ENCODE measurements at regions not wholly inside any gene's neighbourhood (a gene's known extent, or its start where the extent isn't known, plus 50 kb on each side); places are given as distances from the start of the nearest gene placed in this dataset.

GRCh38 chr4:52366191-52366590 lies 292.9 kb downstream of the USP46 start:
- TF ChIP-seq CTCF (IDR thresholded peaks at IDR 0.05; ENCODE audit: control insufficient read depth, extremely low read depth, insufficient read depth): no peak
- H3K4me3 ChIP-seq (ENCODE audit: low read depth, low read length): no peak overlapping the region
- no peak for DNase-seq (ENCODE audit: low read depth)

- H3K4me3 ChIP-seq (ENCODE audit: low read depth, low read length): no peak overlapping the region
- no peak for DNase-seq (ENCODE audit: low read depth)
- no peak for TF ChIP-seq CTCF (IDR thresholded peaks at IDR 0.05; ENCODE audit: control insufficient read depth, extremely low read depth, insufficient read depth)
Observed at GRCh38 chr4:52366621-52367020, 292.5 kb downstream of the USP46 start.

- H3K4me3 ChIP-seq (ENCODE audit: low read depth, low read length): no peak overlapping the region
- no peak for TF ChIP-seq CTCF (IDR thresholded peaks at IDR 0.05; ENCODE audit: control insufficient read depth, extremely low read depth, insufficient read depth)
- no peak for DNase-seq (ENCODE audit: low read depth)
Observed at GRCh38 chr4:52367282-52367830, 291.7 kb downstream of the USP46 start.

GRCh38 chr4:52368895-52369294 lies 290.2 kb downstream of the USP46 start:
- H3K4me3 ChIP-seq (ENCODE audit: low read depth, low read length): no peak overlapping the region
- DNase-seq (ENCODE audit: low read depth): no peak
- TF ChIP-seq CTCF (IDR thresholded peaks at IDR 0.05; ENCODE audit: control insufficient read depth, extremely low read depth, insufficient read depth): no peak

GRCh38 chr4:52369649-52370048 lies 289.5 kb downstream of the USP46 start:
- no peak for DNase-seq (ENCODE audit: low read depth)
- H3K4me3 ChIP-seq (ENCODE audit: low read depth, low read length): no peak overlapping the region
- TF ChIP-seq CTCF (IDR thresholded peaks at IDR 0.05; ENCODE audit: control insufficient read depth, extremely low read depth, insufficient read depth): no peak

- no peak for TF ChIP-seq CTCF (IDR thresholded peaks at IDR 0.05; ENCODE audit: control insufficient read depth, extremely low read depth, insufficient read depth)
- H3K4me3 ChIP-seq (ENCODE audit: low read depth, low read length): no peak overlapping the region
- DNase-seq (ENCODE audit: low read depth): no peak
Observed at GRCh38 chr4:52370576-52370975, 288.5 kb downstream of the USP46 start.

GRCh38 chr4:52371841-52372240 lies 287.3 kb downstream of the USP46 start:
- H3K4me3 ChIP-seq (ENCODE audit: low read depth, low read length): no peak overlapping the region
- DNase-seq (ENCODE audit: low read depth): no peak
- no peak for TF ChIP-seq CTCF (IDR thresholded peaks at IDR 0.05; ENCODE audit: control insufficient read depth, extremely low read depth, insufficient read depth)
